BLaER1 (cell line): ENCODE measurements at regions not wholly inside any gene's neighbourhood (a gene's known extent, or its start where the extent isn't known, plus 50 kb on each side); places are given as distances from the start of the nearest gene placed in this dataset.

Experiments
- H3K27ac ChIP-seq: shearing (Covaris generic); formaldehyde crosslinking; 2 replicates; pipeline ENCODE4 v1.8.1; 2022
- H3K27me3 ChIP-seq: shearing (Covaris generic); formaldehyde crosslinking; 2 replicates; pipeline ENCODE4 v1.8.1; 2022
- H3K36me3 ChIP-seq: shearing (Covaris generic); formaldehyde crosslinking; 2 replicates; pipeline ENCODE4 v1.8.1; 2022
- H3K4me1 ChIP-seq: shearing (Covaris generic); formaldehyde crosslinking; 2 replicates; pipeline ENCODE4 v1.8.1; 2022
- H3K4me2 ChIP-seq: shearing (Covaris generic); formaldehyde crosslinking; 2 replicates; pipeline ENCODE4 v1.8.1; 2022
- H3K4me3 ChIP-seq: shearing (Covaris generic); formaldehyde crosslinking; 2 replicates; pipeline ENCODE4 v1.8.1; 2022
- H3K9ac ChIP-seq: shearing (Covaris generic); formaldehyde crosslinking; 2 replicates; pipeline ENCODE4 v1.8.1; 2022
- H3K9me3 ChIP-seq: shearing (Covaris generic); formaldehyde crosslinking; 2 replicates; pipeline ENCODE4 v1.8.1; 2022
- H4K20me1 ChIP-seq: shearing (Covaris generic); formaldehyde crosslinking; 2 replicates; pipeline ENCODE4 v1.8.1; 2022
- Cebpa-rat ChIP-seq: shearing (Covaris generic); IDR thresholded peaks from 2 replicates; pipeline ENCODE4 v1.8.1; 2022

DNA sequence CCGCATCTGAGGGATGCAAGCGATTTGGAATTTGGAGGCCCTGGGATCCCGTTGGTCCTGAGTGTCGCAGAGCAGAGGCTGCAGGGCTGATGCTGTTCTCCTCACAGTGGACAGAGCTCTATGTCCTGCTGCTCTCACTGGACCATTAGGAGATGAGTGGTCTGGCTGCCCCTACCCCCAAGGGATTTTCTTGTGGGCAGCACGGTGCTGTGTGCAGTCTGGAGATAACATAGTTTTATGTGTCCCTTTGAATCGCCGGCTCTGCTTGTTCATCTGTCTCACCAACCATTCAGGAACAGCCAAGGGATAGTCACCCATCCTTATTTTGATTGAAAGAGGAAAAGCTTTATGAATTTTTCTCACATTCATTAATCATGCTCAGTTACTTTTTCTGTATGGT, 49.9 kb downstream of the CHRM3 start:
- no peak overlapping the region for H3K4me2 ChIP-seq
- no peak overlapping the region for H3K4me3 ChIP-seq
- no peak overlapping the region for H3K9ac ChIP-seq
- no peaks in the 10 kb centered on the region for H3K36me3 ChIP-seq
- no peaks in the 10 kb centered on the region for H3K27me3 ChIP-seq
- no peak overlapping the region for H3K27ac ChIP-seq
- TF ChIP-seq Cebpa-rat = no peak
- no peaks in the 10 kb centered on the region for H3K9me3 ChIP-seq
- H3K4me1 ChIP-seq = no peaks in the 10 kb centered on the region
- no peaks in the 10 kb centered on the region for H4K20me1 ChIP-seq

- Histone ChIP-seq H3K36me3 (no peaks in the 10 kb centered on the region), H3K9me3 (no peaks in the 10 kb centered on the region), H4K20me1 (no peaks in the 10 kb centered on the region), H3K27me3 (no peaks in the 10 kb centered on the region), H3K4me1 (no peaks in the 10 kb centered on the region), H3K27ac (no peak overlapping the region), H3K9ac (no peak overlapping the region), H3K4me3 (no peak overlapping the region), H3K4me2 (no peak overlapping the region)
- no peak for TF ChIP-seq Cebpa-rat
Measured at GRCh38 chr1:239437822-239438221, 51.5 kb downstream of the CHRM3 start.

GRCh38 chr1:239438891-239439290, 52.5 kb downstream of the CHRM3 start:
- Histone ChIP-seq H4K20me1 (no peaks in the 10 kb centered on the region), H3K4me1 (no peaks in the 10 kb centered on the region), H3K9ac (no peak overlapping the region), H3K27ac (no peak overlapping the region), H3K9me3 (no peaks in the 10 kb centered on the region), H3K27me3 (no peaks in the 10 kb centered on the region), H3K4me2 (no peak overlapping the region), H3K4me3 (no peak overlapping the region), H3K36me3 (no peaks in the 10 kb centered on the region)
- TF ChIP-seq Cebpa-rat = no peak

DNA sequence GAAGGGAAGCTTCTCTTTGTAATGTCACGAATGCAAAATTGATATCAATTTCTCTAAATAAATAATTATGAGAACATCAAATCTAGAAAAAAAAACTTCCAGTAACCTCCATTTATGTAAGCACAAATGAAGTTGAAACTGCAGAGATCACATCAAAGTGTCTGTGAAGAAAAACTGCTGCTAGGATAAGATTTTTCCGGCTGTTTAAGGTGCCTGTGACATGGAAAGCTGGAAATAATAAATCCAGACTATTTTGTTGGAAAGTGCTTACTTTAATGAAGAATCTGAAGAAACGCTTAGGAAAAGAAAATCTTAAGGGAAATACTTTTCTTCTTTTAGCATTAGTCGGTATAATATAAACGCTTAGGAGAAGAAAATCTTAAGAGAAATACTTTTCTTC, 57.0 kb downstream of the CHRM3 start:
- Histone ChIP-seq H3K4me1 (no peaks in the 10 kb centered on the region), H3K36me3 (no peaks in the 10 kb centered on the region), H3K9ac (no peak overlapping the region), H3K4me3 (no peak overlapping the region), H3K27ac (no peak overlapping the region), H3K4me2 (no peak overlapping the region), H4K20me1 (no peaks in the 10 kb centered on the region), H3K27me3 (no peaks in the 10 kb centered on the region), H3K9me3 (no peaks in the 10 kb centered on the region)
- no peak for TF ChIP-seq Cebpa-rat

GRCh38 chr1:239446611-239447010, 60.2 kb downstream of the CHRM3 start:
- H3K4me2 ChIP-seq = no peak overlapping the region
- H4K20me1 ChIP-seq = no peaks in the 10 kb centered on the region
- no peaks in the 10 kb centered on the region for H3K27me3 ChIP-seq
- no peaks in the 10 kb centered on the region for H3K9me3 ChIP-seq
- TF ChIP-seq Cebpa-rat = no peak
- no peak overlapping the region for H3K4me3 ChIP-seq
- no peak overlapping the region for H3K9ac ChIP-seq
- H3K36me3 ChIP-seq = no peaks in the 10 kb centered on the region
- no peaks in the 10 kb centered on the region for H3K4me1 ChIP-seq
- H3K27ac ChIP-seq = no peak overlapping the region

- Histone ChIP-seq H4K20me1 (no peaks in the 10 kb centered on the region), H3K27me3 (no peaks in the 10 kb centered on the region), H3K9me3 (no peaks in the 10 kb centered on the region), H3K9ac (no peak overlapping the region), H3K4me3 (no peak overlapping the region), H3K4me1 (no peaks in the 10 kb centered on the region), H3K27ac (no peak overlapping the region), H3K36me3 (no peaks in the 10 kb centered on the region), H3K4me2 (no peak overlapping the region)
- TF ChIP-seq Cebpa-rat = no peak
Measured at GRCh38 chr1:239448911-239449310, 62.5 kb downstream of the CHRM3 start.

DNA sequence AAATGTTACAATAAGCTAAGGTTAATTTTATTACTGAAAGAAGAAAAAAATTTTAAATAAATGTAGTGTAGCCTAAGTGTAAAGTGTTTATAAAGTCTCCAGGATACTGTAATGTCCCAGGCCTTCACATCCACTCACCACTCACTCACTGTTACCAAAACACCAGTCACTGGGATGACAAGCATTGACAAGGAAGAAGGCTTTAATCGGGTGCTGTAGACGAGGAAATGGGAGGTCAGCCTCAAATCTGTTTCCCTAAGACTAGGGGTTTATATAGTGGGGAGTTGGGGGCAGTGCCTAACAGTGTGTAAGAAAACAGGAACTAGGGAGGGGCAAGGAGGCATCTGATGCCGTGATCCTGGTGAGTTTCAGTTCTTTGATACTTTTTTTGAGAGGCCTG, 69.4 kb downstream of the CHRM3 start:
- H3K4me3 ChIP-seq = no peak overlapping the region
- H3K36me3 ChIP-seq = no peaks in the 10 kb centered on the region
- H4K20me1 ChIP-seq = no peaks in the 10 kb centered on the region
- no peaks in the 10 kb centered on the region for H3K27me3 ChIP-seq
- no peak overlapping the region for H3K4me2 ChIP-seq
- H3K9ac ChIP-seq = no peak overlapping the region
- no peaks in the 10 kb centered on the region for H3K4me1 ChIP-seq
- H3K9me3 ChIP-seq = peaks cover 23% of the 10 kb centered on the region
- no peak overlapping the region for H3K27ac ChIP-seq
- no peak for TF ChIP-seq Cebpa-rat

- H3K4me2 ChIP-seq = no peak overlapping the region
- no peaks in the 10 kb centered on the region for H3K36me3 ChIP-seq
- no peak overlapping the region for H3K9ac ChIP-seq
- no peaks in the 10 kb centered on the region for H4K20me1 ChIP-seq
- H3K4me1 ChIP-seq = no peaks in the 10 kb centered on the region
- peaks cover 23% of the 10 kb centered on the region for H3K9me3 ChIP-seq
- no peaks in the 10 kb centered on the region for H3K27me3 ChIP-seq
- H3K4me3 ChIP-seq = no peak overlapping the region
- TF ChIP-seq Cebpa-rat = no peak
- no peak overlapping the region for H3K27ac ChIP-seq
Measured at GRCh38 chr1:239456788-239457187, 70.4 kb downstream of the CHRM3 start.

- no peak overlapping the region for H3K9ac ChIP-seq
Measured at GRCh38 chr1:239457491-239458143, 71.2 kb downstream of the CHRM3 start.

GRCh38 chr1:239458144-239458500, 71.8 kb downstream of the CHRM3 start:
- peaks cover 23% of the 10 kb centered on the region for H3K9me3 ChIP-seq
- H3K27ac ChIP-seq = no peak overlapping the region
- no peak overlapping the region for H3K4me2 ChIP-seq
- no peaks in the 10 kb centered on the region for H3K36me3 ChIP-seq
- no peak overlapping the region for H3K9ac ChIP-seq
- TF ChIP-seq Cebpa-rat = no peak
- no peaks in the 10 kb centered on the region for H4K20me1 ChIP-seq
- no peaks in the 10 kb centered on the region for H3K27me3 ChIP-seq
- H3K4me3 ChIP-seq = no peak overlapping the region
- no peaks in the 10 kb centered on the region for H3K4me1 ChIP-seq

More at GRCh38 chr1:239457491-239458143, 71.2 kb downstream of the CHRM3 start:
- Histone ChIP-seq H3K27ac (no peak overlapping the region), H3K36me3 (no peaks in the 10 kb centered on the region), H3K9me3 (peaks cover 23% of the 10 kb centered on the region), H4K20me1 (no peaks in the 10 kb centered on the region), H3K4me2 (no peak overlapping the region), H3K4me3 (no peak overlapping the region), H3K27me3 (no peaks in the 10 kb centered on the region), H3K4me1 (no peaks in the 10 kb centered on the region)
- TF ChIP-seq Cebpa-rat = no peak

DNA sequence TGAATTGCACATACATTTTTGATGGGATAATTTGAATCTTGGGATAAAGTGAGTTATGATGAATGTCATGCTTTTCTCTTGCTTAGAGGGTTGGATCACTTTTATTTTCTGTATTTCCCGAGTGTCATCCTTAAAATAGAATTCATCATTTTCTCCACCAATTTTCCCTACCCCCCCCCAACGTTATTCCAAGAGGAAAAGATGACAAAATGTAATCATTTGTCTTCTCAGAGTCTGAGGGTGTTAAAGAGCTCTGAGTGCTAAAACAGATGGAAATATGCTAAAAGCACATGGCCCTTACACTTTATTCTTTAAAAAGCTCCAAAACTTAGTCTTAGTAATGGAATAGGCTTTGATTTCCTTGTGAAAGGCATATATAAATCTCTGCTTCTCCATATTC, 81.4 kb downstream of the CHRM3 start:
- Histone ChIP-seq H3K4me1 (no peaks in the 10 kb centered on the region), H4K20me1 (no peaks in the 10 kb centered on the region), H3K27me3 (no peaks in the 10 kb centered on the region), H3K9ac (no peak overlapping the region), H3K4me3 (no peak overlapping the region), H3K4me2 (no peak overlapping the region), H3K27ac (no peak overlapping the region), H3K36me3 (no peaks in the 10 kb centered on the region), H3K9me3 (no peaks in the 10 kb centered on the region)
- TF ChIP-seq Cebpa-rat = no peak
